ENCODE measurements at regions not wholly inside any gene's neighbourhood (a gene's known extent, or its start where the extent isn't known, plus 50 kb on each side); places are given as distances from the start of the nearest gene placed in this dataset.

- no peak for DNase-seq (ENCODE audit: low spot score)
- Mint-ChIP-seq H3K27me3 (ENCODE audit: unreplicated experiment) (peaks cover 4% of the 10 kb centered on the region), H3K4me3 (ENCODE audit: unreplicated experiment) (no peak overlapping the region), H3K36me3 (ENCODE audit: low read depth, unreplicated experiment) (no peaks in the 10 kb centered on the region), H3K27ac (ENCODE audit: unreplicated experiment) (no peak overlapping the region), H3K4me1 (ENCODE audit: unreplicated experiment) (no peaks in the 10 kb centered on the region), H3K9me3 (ENCODE audit: unreplicated experiment) (no peaks in the 10 kb centered on the region)
- no peak for TF ChIP-seq CTCF (IDR thresholded peaks at IDR 0.05; ENCODE audit: unreplicated experiment)
Measured at GRCh38 chr14:95421741-95422140, 94.7 kb downstream of the SYNE3 start.

- H3K4me3 Mint-ChIP-seq (ENCODE audit: unreplicated experiment) = no peak overlapping the region
- no peak for DNase-seq (ENCODE audit: low spot score)
Measured at GRCh38 chr14:95420060-95420459, 96.4 kb downstream of the SYNE3 start.

GRCh38 chr14:95419569-95419968 lies 96.9 kb downstream of the SYNE3 start:
- Mint-ChIP-seq H3K27me3 (ENCODE audit: unreplicated experiment) (peaks cover 4% of the 10 kb centered on the region), H3K27ac (ENCODE audit: unreplicated experiment) (no peak overlapping the region), H3K9me3 (ENCODE audit: unreplicated experiment) (no peaks in the 10 kb centered on the region), H3K36me3 (ENCODE audit: low read depth, unreplicated experiment) (no peaks in the 10 kb centered on the region), H3K4me1 (ENCODE audit: unreplicated experiment) (peaks cover under 1% of the 10 kb centered on the region), H3K4me3 (ENCODE audit: unreplicated experiment) (no peak overlapping the region)
- no peak for DNase-seq (ENCODE audit: low spot score)
- TF ChIP-seq CTCF (IDR thresholded peaks at IDR 0.05; ENCODE audit: unreplicated experiment) = no peak

More at GRCh38 chr14:95420060-95420459, 96.4 kb downstream of the SYNE3 start:
- no peaks in the 10 kb centered on the region for H3K4me1 Mint-ChIP-seq (ENCODE audit: unreplicated experiment)
- H3K27me3 Mint-ChIP-seq (ENCODE audit: unreplicated experiment) = peaks cover 4% of the 10 kb centered on the region
- H3K9me3 Mint-ChIP-seq (ENCODE audit: unreplicated experiment) = no peaks in the 10 kb centered on the region
- no peaks in the 10 kb centered on the region for H3K36me3 Mint-ChIP-seq (ENCODE audit: low read depth, unreplicated experiment)
- H3K27ac Mint-ChIP-seq (ENCODE audit: unreplicated experiment) = no peak overlapping the region
- no peak for TF ChIP-seq CTCF (IDR thresholded peaks at IDR 0.05; ENCODE audit: unreplicated experiment)

GRCh38 chr14:95418858-95419257 lies 97.6 kb downstream of the SYNE3 start:
- Mint-ChIP-seq H3K27me3 (ENCODE audit: unreplicated experiment) (peaks cover 6% of the 10 kb centered on the region), H3K4me1 (ENCODE audit: unreplicated experiment) (peaks cover 3% of the 10 kb centered on the region), H3K36me3 (ENCODE audit: low read depth, unreplicated experiment) (no peaks in the 10 kb centered on the region), H3K27ac (ENCODE audit: unreplicated experiment) (no peak overlapping the region), H3K4me3 (ENCODE audit: unreplicated experiment) (no peak overlapping the region), H3K9me3 (ENCODE audit: unreplicated experiment) (no peaks in the 10 kb centered on the region)
- DNase-seq (ENCODE audit: low spot score) = no peak
- no peak for TF ChIP-seq CTCF (IDR thresholded peaks at IDR 0.05; ENCODE audit: unreplicated experiment)

- no peak overlapping the region for H3K4me3 Mint-ChIP-seq (ENCODE audit: unreplicated experiment)
- no peak for TF ChIP-seq CTCF (IDR thresholded peaks at IDR 0.05; ENCODE audit: unreplicated experiment)
- DNase-seq (ENCODE audit: low spot score) = no peak
- H3K27ac Mint-ChIP-seq (ENCODE audit: unreplicated experiment) = no peak overlapping the region
- no peaks in the 10 kb centered on the region for H3K9me3 Mint-ChIP-seq (ENCODE audit: unreplicated experiment)
- peaks cover 6% of the 10 kb centered on the region for H3K27me3 Mint-ChIP-seq (ENCODE audit: unreplicated experiment)
- H3K4me1 Mint-ChIP-seq (ENCODE audit: unreplicated experiment) = peaks cover 11% of the 10 kb centered on the region
- no peaks in the 10 kb centered on the region for H3K36me3 Mint-ChIP-seq (ENCODE audit: low read depth, unreplicated experiment)
Measured at GRCh38 chr14:95417492-95417891, 97.8 kb upstream of the CLMN start.

Measured in endothelial cell (in vitro differentiated cells).